ENCODE measurements at regions not wholly inside any gene's neighbourhood (a gene's known extent, or its start where the extent isn't known, plus 50 kb on each side); places are given as distances from the start of the nearest gene placed in this dataset.

DNA sequence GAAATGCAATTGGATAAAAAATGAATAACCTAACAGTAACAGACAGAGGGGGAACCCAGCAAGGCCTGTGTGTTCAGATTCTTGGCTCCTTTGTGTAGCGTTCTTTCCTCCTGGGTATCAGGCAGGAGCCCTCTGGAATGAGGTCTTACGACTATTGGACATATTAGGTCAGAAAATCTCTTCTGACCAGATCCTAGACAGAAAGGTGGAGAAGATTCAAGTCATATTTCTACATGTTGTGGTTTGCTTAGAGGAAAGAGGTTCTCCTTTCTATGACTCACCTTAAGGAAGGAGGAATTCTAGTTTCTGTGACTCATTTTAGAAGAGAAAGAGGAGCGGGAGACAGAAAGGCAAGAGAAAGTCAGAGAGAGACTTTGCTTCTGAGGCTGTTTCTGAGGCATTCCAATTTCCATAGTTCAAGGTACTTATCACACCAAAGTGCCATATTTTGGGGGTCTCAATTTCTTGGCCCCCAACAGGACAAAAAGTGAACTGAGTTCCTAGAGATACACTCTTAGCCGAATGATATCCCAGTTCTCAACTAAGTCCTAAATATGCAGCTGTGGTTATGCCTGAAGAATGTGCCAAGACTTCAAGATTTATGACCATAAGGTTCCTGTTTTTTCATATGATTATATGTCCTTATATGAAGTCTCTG lies 618.6 kb downstream of the ZEB2 start:
- FAIRE-seq: no peak

DNA sequence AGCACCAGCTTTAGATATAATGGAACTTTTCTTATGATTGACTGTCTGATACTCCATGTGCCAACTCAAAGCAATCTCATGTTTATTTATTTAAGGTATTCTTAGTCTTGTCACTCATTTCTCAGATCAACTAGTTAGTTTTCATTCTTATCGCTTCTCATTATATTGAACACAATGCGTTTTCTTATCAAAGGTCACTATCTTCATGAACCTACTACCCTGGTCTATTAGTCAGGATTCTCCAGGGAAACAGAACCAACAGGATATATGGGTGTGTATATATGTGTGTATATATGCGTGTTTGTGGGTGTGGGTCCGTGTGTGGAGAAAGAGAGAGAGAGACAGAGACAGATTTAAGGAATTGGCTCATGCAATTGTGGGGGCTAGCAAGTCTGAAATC lies 619.9 kb downstream of the ZEB2 start:
- no peak for FAIRE-seq

DNA sequence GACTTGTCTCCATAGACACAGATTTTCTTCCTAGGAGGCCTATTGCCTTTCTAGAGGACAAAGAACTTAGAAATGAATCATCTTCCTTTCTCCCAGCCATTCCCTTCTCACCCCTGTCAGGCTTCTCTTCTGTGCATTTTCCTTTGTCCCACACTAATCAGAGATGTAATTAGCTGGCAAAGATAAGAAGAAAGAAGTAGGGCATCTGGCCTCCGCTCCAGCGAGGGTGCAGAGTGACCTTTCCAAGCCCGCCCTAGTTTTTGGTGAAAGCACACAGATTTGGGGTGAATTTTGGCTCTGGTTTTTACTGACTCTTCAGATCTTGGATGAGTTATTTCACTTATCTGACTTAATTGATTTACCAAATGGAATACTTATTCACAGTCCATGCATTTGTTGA lies 626.5 kb downstream of the ZEB2 start:
- no peak for FAIRE-seq

DNA sequence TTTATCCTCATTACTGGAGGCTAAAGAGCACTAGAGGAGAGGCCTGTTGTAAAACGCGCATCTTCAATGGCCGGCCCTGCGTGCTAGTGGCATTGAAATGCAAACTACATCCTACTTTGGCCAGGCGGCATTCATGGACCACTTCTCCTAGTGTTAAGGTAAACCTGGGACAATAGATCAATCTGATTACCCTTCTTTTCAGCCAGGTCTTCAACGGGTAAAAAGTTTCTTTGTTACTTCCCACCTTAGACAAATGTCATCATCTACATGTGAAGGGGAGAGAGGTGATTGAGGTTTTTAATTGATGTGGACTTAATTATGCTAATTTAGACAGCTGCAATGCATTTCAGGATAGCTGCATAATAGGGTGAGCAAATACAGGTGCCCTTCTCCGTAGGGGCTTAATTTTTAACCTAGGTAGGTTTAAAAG lies 628.0 kb downstream of the ZEB2 start:
- FAIRE-seq: no peak

DNA sequence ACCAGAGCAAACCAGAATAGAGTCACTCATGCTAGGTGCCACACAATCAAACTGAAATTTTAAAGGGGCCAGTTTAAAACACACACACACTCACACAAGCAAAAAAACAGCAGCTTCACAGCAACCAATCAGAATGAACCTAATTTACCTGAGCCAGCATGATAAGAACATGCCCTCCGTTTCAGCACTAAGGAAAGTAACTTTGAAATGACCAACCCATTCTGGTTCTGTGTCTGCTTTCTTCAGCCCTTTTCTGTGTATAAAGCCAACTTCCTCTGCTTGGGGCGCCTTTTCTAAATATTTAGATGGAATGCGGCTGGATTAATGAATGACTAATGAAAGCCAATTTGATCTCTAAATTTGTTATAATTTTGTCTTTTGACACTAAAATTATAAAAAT lies 629.1 kb downstream of the ZEB2 start:
- no peak for FAIRE-seq

DNA sequence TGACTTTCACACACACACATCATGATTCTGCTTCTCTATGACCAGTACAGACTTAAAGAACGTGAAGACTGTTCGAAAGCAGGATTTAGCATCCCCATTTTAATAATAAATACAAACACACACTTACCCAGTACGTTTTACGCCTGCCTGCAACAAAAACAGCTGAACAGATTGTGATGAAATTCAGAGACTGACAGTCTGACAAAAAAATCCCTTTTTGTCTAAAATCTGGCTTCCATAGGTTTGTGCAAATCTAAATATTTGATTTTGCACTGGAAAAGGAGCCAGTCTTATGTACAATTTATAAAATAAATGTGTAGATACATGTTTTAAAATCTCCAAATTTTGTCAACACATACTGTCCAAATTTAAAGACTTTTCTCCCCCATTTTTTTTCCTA lies 630.7 kb downstream of the ZEB2 start:
- no peak for FAIRE-seq

DNA sequence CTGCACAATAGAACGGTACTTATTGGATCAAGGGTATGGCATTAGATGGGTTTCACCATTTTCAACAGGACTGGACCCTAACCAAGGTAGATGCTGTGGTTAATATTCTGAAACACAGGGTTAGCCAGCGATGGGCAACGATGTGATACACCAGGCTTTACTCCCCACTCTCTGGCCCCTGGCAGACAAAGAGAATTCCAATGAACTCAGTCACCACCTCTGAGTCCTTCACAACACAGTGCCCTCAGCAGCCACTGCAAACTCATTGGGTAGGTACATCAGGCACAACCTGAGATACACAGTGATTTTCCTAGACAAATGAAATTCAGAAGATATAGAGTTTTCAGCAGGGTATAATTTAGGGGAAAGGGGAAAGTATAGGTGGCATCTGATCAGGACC lies 634.5 kb downstream of the ZEB2 start:
- no peak for FAIRE-seq

DNA sequence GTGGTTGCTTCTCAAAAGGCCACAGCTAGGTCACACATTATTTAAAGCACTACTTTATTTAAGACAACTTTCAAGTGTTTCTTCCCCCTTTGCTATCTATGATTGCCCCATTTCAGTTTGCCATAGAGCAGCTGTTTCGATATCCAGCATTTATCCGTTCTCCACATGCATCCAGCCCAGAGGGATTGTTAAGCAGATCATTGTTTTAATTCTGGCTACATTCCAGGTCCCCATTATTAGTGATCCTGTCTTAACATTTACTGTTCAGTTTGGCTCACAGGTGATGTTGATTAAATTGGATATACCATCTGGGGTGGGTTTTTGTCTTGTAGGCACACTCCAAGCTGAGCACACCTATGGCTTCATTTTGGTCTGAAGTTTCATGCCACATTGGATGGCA lies 638.7 kb downstream of the ZEB2 start:
- no peak for FAIRE-seq

DNA sequence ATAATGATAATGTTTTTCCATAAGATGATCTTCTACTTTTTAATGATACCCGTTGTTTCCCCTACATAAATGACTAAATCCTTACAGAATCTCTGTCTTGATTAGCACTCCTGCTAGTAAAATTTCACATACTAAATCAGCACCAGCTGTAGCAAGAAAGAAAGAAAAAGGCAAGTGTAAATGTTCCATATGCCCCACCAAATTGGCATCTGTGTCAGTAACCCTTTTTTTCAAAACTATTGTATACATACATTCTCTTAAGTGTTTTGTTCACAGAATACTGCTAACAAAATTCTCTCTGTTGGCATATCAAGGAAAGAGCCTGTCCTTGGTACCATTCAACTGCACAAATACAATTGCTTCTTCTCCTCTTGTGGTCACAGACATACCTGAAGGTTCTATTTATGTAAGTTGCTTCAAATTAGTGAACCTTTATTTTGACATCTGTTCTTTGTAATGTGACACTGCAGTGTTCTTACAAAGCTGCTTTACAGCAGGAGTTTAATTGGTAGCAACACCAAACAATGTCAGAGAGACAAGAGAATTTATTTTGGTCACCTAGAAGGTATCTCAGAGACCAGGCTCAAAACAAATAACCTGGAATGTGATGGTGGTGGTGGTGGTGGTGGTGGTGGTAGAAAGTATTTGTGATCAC lies 641.9 kb downstream of the ZEB2 start:
- no peak for FAIRE-seq

DNA sequence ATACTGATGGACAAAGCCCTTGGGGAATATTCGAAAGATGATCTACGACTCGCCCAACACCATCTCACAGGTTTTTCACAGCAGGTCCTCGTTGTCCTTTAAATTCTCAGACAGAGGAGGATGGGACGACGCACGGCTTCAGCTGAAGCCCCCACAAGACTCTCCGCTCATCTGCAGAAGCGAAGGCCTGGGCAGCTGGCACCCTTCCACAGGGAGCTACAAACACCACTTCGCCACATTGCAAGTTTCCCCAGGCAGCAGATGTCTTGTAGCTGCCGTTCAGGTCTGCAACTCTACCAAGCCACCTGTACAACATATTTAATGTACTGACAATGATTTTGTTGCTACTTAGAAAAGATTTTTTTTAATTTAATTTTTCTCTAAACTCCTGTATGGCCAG lies 642.9 kb downstream of the ZEB2 start:
- FAIRE-seq: no peak

DNA sequence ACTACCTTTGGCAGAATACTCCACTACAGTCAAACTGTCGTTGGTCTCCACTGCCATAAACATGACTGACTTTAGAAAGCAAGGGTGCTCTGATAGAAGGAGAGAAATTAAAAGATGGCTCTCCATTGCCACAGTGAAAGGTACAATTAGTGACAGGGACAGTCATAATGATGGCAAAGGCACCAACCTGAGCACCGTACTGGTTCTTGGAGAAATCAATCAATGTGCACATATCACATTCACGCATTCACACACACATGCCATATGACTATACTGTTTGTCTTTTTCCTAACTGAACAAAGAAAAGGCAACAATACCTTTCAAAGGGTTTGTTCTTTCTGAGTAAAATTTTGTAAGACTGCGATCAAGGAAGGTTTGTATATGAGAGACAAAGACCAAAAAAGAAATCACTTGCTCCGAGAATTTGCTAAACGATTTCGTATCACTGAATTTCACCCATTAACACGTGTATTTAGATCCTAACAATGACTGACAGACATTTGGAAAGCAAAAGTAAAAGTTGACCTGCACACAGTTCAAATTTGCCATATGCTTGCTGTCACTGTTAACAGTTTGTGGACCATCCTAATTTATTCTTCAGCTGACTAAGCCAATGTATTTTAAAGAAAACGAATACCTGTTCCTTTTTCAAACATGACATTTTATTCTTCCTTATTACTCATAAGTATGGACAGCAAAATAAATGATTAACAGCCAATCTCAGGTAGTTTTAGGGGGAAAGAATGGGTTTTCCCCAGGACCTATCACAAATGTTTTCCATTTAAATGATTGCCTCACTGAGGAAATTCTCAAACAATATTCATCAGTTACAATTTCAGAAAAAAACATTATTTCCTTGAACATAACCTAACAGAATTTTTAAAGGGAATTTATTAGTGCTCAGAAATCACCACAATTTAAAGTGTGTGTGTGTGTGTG lies 644.4 kb downstream of the ZEB2 start:
- FAIRE-seq: no peak

DNA sequence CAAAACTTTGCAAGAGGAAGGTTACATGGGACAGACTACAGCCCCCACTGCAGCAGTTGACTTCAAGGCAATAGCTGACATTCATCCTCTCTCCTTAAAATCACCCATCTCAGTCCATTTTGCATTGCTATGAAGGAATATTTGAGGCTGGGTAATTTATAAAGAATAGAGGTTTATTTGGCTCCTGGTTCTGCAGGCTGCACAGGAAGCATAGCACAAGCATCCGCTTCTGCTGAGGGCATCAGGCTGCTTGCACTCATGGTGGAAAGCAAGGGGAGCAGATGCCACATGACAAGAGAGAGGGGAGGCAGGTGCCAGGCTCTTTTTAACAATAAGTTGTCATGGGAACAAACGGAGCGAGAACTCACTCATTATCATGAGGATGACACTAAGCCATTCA lies 646.0 kb downstream of the ZEB2 start:
- FAIRE-seq: no peak

DNA sequence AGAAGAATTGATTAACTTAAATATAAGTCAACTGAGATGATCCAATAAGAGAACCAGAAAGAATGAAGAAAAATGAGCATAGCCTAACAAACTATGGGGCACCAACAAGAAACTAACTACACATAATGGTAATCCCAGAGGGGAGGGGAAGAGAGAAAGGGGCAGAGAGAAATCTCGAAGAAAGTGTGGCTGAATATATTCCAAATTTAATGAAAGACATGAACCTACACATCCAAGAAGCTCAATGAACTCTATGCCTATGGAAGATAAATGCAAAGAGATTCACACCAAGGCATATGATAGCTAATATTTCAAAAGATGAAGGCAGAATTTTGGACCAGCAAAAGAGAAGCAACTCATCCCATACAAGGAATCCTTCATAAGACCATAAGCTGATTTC lies 649.2 kb downstream of the ZEB2 start:
- no peak for FAIRE-seq

DNA sequence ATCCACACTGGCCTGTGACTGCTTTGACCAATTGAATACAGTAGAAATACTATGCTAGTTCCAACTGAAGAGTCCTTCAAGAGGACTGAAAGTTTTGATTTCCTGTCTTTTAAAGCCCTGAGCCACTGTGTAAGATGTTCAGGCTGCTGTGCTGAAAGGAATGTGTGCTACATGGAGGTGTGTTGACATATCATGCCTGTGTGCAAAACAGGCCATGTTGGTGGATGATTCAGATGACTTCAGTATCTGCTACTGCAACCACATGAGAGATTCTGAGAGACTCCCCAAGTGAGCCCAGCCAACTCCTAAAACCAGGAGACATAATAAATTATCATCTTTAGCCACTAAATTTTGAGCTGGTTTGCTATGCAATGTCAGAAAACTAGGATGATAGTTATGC lies 662.9 kb downstream of the ZEB2 start:
- FAIRE-seq: no peak

DNA sequence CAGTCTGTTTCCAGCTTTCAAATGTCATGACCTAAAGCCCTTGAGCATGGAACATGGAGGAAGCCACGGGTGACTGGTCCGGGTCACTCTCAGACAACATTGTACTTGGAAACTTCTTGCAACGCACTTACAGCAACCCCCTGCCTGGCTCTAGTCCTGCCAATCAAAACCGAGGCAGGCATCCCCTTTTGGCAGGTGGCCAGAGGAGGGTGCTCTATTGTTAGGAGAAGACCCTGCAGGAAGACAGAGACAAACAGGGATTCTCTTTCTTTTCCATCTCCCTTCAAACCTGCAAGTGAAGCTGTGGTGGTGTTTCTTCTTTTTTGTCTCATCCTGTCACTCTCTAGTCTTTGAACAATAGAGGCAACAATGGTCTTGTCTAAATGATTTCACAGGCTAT lies 667.2 kb downstream of the ZEB2 start:
- FAIRE-seq: no peak

DNA sequence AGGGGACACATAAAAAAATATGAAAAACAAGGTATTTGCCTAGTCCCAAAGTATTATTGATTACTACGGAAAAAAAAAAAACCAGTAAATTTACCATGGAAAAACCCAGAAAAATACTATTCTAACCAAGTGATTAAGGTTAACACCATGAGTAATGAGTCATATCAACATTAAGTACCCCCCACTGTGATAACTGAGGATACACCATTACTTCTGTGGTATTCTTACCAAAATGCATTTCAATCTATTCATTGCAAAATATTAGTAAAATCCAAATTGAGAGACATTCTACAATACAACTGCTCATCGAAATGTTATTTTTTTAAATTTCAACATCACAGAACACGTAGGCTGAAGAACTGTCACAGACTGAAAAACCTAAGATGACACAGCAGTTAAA lies 669.8 kb downstream of the ZEB2 start:
- FAIRE-seq: no peak

DNA sequence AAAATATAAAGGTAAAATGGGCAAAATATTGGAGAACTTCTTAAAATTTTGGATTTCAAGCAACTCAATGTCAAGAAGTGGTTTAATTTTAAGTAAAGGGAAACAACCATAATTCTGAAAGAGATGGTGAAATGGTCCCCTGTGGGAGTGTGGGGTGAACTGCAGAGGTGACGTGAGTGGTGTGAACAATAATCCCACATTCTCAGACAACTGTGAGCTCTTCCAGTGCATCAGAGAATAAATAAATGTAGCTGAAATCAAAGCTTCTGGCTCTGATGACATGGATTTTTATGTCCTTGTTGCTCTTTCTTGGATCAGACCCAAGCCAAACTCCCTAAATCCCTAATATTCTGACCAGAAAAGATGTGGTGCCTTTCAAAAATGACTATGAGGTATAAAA lies 672.7 kb downstream of the ZEB2 start:
- FAIRE-seq: no peak

DNA sequence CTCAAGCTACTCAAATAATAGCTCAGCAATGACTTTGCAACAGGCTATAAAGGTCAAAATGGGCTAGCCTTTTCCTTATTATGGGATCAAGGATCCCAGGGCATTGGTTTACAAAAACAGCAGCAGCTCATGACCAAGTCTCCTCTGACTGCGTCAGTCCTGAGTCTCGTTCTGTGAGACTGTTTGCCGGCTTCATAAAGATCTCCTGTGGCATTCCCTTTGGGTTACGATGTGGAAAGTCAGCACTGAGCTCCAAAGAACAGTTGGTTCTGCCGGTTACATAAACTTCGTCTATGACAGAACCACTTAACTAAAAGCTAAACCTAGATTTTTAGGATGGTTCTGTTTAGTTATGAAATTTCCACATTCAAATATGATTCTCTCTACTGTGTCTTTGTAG lies 674.9 kb downstream of the ZEB2 start:
- no peak for FAIRE-seq

DNA sequence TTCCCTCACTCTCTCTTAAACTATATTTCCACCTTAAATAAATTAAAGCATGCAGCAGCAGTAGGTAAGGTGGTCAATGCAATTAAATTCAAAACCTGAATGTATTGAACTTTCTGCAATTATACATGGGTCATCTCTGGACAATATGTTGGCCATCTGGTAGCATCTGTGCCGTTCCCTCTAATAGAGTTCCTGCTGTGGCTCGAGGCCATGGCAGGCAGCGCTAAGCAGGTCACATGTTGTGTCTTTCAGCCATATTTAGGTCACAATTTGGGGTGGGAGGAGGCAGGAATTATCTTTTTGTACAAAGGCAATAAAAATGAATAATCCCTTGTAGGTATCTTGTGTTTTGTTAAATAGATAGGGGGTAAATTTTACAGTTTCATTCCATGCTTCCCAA lies 676.2 kb downstream of the ZEB2 start:
- FAIRE-seq: no peak

DNA sequence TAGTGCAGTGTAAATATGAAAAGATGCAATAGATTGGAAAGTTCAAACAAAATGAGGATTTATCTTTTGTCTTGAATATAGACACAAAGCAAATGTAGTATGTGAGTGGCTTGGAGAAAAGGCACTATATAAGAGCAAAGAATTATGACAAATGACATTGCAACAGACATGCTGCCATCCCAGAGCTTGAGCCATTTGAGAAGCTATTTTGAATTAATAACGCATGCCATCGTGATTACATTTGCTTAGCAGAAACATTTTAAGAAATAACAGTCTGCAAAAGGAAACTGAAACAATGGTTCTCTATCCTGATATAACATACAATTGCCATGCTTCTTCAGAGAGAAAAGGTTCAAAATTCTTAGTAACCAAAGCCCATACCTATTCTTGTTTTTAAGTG lies 677.1 kb downstream of the ZEB2 start:
- no peak for FAIRE-seq

DNA sequence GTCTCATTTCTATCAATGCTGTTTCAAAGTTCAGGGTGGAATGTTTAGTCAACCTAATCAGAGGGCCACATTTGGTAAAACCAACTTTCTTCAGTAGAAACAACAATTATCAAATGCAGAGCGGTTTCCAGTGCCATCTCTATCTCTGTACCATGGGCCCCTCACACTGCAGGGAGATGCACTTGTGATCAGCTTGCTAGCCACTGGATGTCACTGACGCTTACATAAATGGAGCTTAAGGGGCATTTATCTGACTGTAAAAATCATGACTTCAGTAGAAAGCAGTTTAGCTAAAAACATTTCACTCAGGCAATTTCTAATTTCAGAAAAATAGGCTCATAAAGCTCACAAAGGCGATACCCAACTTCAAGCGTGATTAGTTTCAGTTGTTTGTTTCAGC lies 678.0 kb downstream of the ZEB2 start:
- no peak for FAIRE-seq

DNA sequence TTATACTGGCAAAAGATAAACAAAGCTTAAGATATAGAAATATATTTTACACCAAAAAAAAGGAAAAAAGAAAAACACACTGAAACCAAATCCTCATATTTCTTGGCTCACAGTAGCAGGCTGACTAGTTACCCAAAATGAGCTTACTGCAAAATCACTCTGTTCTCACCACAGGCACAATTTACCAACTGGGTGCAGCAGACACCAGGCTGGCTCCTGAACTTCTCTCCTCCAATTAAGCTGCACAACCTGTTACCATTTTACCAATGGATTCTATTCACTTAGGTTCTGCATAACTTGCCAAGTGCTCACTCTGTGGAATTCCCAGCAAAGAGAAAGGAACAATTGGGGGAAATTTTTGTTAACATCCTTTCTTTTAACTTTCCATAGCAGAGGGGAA lies 679.3 kb downstream of the ZEB2 start:
- no peak for FAIRE-seq

DNA sequence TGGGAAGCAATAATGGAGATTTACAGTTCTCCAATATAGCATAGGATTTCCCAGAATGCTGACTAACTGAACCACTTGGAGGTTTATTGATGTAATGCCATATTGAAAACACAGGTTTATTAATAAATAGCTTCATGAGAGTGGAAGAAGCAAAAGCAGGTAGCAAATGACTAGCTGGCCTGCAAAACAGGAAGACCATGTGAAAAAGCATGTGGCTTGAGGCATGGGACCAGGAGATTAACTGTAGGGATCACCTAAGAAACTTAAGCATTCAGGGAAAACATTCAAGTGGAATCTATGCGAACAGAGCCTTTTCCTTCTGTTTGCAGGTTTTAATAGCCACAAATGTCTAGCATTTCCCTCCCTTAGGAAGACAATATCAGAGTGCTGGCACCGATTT lies 679.7 kb downstream of the ZEB2 start:
- FAIRE-seq: no peak

DNA sequence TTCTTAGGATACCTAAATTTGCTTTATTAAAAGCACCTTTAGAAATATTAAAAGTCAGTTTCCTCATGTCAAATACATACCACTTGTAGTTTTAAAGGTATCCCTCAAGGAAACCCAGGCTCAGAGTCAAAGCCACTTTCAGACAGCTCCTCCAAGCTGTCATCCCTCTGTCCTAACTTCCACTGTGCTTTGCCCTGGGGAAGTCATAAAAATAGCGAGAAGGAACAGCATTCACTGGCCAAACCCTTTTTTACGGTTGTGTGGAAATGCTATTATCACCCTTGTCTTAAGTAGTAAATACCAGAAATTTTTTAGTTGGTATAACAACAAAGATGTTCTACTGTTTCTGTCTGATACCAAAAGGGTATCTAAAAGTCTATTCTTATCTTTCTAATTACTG lies 680.5 kb downstream of the ZEB2 start:
- no peak for FAIRE-seq

Data from A204.1 (cell line).